ENCODE measurements at regions not wholly inside any gene's neighbourhood (a gene's known extent, or its start where the extent isn't known, plus 50 kb on each side); places are given as distances from the start of the nearest gene placed in this dataset.

DNA sequence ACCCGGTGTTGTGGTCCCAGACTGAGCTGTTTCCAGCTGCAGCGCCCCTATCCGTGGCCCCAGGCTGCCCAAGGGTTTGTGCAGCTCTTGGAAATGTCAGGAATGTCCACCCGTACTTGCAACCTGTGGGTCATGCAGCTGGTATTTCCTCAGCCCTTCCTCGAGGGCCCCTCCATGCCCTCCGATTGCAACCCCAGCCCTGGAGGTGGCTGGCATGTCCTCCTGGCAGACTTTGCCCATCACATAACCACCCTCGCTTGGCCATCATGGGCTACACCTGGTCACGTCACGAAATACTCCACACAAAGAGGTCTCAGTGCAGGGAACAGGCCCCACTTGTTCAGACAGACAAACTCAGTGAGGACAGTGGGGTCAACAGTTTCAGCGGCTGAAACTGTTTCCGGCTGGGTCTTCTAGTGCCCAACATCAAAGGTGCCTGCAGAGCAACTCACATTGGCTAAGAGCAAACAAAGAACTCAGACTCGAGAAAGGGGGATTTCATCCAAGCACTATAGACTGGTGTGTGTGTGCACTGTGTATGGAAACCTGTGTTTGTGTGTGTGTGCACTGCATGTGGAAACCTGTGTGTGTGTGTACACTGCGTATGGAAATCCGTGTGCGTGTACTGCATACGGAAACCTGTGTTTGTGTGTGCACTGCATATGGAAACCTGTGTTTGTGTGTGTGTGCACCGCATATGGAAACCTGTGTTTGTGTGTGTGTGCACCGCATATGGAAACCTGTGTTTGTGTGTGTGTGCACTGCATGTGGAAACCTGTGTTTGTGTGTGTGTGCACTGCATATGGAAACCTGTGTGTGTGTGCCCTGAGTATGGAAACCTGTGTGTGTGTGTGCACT is 72.8 kb upstream of the CCND1 start:
- Mint-ChIP-seq H3K4me1 (no peaks in the 10 kb centered on the region), H3K9me3 (no peaks in the 10 kb centered on the region; a peak in 3 of 5 replicates), H3K4me3 (no peak overlapping the region; a peak in 2 of 5 replicates), H3K36me3 (ENCODE audit: insufficient read depth in 1 of 3, low read depth in 3 of 3) (no peaks in the 10 kb centered on the region), H3K27me3 (ENCODE audit: low read depth) (peaks cover 2% of the 10 kb centered on the region), H3K27ac (peak overlapping the region in 1 of 3 experiments; percentile 75; a peak in 1 of 7 replicates)
- Histone ChIP-seq H2BK120ac (ENCODE audit: low read depth, low read length, poor library complexity, severe bottlenecking) (no peak overlapping the region), H4K8ac (replicated peaks; ENCODE audit: insufficient read length, low read depth, low read length) (no peak overlapping the region), H3K23ac (ENCODE audit: insufficient read length, low read depth, low read length) (no peak overlapping the region), H3K27me3 (ENCODE audit: insufficient read depth, low read length) (no peaks in the 10 kb centered on the region), H3K23me2 (ENCODE audit: insufficient read length, low read depth, low read length, poor library complexity, severe bottlenecking) (no peaks in the 10 kb centered on the region), H3T11ph (ENCODE audit: low read length) (no peak overlapping the region), H3K79me1 (ENCODE audit: insufficient read depth, low read depth, low read length, poor library complexity, severe bottlenecking) (no peaks in the 10 kb centered on the region), H2BK12ac (ENCODE audit: insufficient read length, low read depth, low read length) (no peak overlapping the region), H3K4ac (ENCODE audit: low read depth, low read length) (no peak overlapping the region), H3K9ac (ENCODE audit: extremely low read depth, insufficient read length, low read length) (no peak overlapping the region), H3K9me3 (ENCODE audit: control insufficient read depth, low read depth, low read length) (no peaks in the 10 kb centered on the region), H2AFZ (ENCODE audit: low read length) (no peak overlapping the region), H4K5ac (ENCODE audit: insufficient read length, low read depth, low read length) (no peak overlapping the region), H2BK20ac (ENCODE audit: low read depth, low read length, poor library complexity, severe bottlenecking) (no peak overlapping the region), H3K18ac (ENCODE audit: insufficient read length, low read depth, low read length) (no peak overlapping the region), H3K4me1 (ENCODE audit: insufficient read depth, low read length) (no peaks in the 10 kb centered on the region), H4K20me1 (ENCODE audit: control insufficient read depth, insufficient read depth, insufficient read length) (no peaks in the 10 kb centered on the region), H3K4me2 (ENCODE audit: insufficient read depth, insufficient read length, low read length) (no peak overlapping the region), H3K79me2 (ENCODE audit: insufficient read depth, low read length) (no peaks in the 10 kb centered on the region), H3K27ac (ENCODE audit: insufficient read length, low read depth, low read length) (no peak overlapping the region), H2BK5ac (ENCODE audit: insufficient read length, low read length) (no peak overlapping the region), H4K91ac (ENCODE audit: insufficient read length, low read depth, low read length) (no peak overlapping the region), H3K56ac (ENCODE audit: insufficient read length, low read depth, low read length) (no peak overlapping the region), H2BK15ac (ENCODE audit: low read depth, low read length) (no peak overlapping the region), H3K14ac (ENCODE audit: insufficient read depth, low read length) (no peak overlapping the region; the same call in 1 of the 2 replicates), H2AK5ac (ENCODE audit: insufficient read length, low read length) (no peak overlapping the region)
- WGBS (ENCODE audit: extremely low coverage, insufficient read length, low lambda C conversion rate) = no CpG with 5 or more reads among the region's 18 CpGs
- TF ChIP-seq, protein P1, sequence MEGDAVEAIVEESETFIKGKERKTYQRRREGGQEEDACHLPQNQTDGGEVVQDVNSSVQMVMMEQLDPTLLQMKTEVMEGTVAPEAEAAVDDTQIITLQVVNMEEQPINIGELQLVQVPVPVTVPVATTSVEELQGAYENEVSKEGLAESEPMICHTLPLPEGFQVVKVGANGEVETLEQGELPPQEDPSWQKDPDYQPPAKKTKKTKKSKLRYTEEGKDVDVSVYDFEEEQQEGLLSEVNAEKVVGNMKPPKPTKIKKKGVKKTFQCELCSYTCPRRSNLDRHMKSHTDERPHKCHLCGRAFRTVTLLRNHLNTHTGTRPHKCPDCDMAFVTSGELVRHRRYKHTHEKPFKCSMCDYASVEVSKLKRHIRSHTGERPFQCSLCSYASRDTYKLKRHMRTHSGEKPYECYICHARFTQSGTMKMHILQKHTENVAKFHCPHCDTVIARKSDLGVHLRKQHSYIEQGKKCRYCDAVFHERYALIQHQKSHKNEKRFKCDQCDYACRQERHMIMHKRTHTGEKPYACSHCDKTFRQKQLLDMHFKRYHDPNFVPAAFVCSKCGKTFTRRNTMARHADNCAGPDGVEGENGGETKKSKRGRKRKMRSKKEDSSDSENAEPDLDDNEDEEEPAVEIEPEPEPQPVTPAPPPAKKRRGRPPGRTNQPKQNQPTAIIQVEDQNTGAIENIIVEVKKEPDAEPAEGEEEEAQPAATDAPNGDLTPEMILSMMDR (conservative IDR thresholded peaks at IDR 0.05) = no peak
- no peak for DNase-seq

Data from H9 (cell line).